ENCODE measurements at regions not wholly inside any gene's neighbourhood (a gene's known extent, or its start where the extent isn't known, plus 50 kb on each side); places are given as distances from the start of the nearest gene placed in this dataset.
A peak's percentile ranks its signal among the peaks of the same experiment; 100 is the strongest.

- intact Hi-C loops (cut with DNase I, micrococcal nuclease) = no loop called here
- no peak for DNase-seq
- ATAC-seq = no peak
Measured at GRCh38 chr1:198893141-198893540, 254.3 kb downstream of the PTPRC start.

- intact Hi-C loops (cut with DNase I, micrococcal nuclease) = no loop called here
- no peak for DNase-seq
Measured at GRCh38 chr1:198893763-198894444, 255.1 kb downstream of the PTPRC start.

GRCh38 chr1:198901266-198901665 is 262.4 kb downstream of the PTPRC start:
- ATAC-seq = no peak
- no peak for DNase-seq
- intact Hi-C loops (cut with DNase I, micrococcal nuclease) = no loop called here

More at GRCh38 chr1:198893763-198894444, 255.1 kb downstream of the PTPRC start:
- ATAC-seq = no peak

GRCh38 chr1:198902655-198903054 is 263.8 kb downstream of the PTPRC start:
- intact Hi-C loops (cut with DNase I, micrococcal nuclease) = no loop called here
- DNase-seq = no peak
- no peak for ATAC-seq

GRCh38 chr1:198903203-198903602 is 264.4 kb downstream of the PTPRC start:
- intact Hi-C loops (cut with DNase I, micrococcal nuclease) = no loop called here
- DNase-seq (no peak), ATAC-seq (no peak)

- DNase-seq (no peak), ATAC-seq (no peak)
- intact Hi-C loops (cut with DNase I, micrococcal nuclease) = no loop called here
Measured at GRCh38 chr1:198903621-198904020, 264.8 kb downstream of the PTPRC start.

GRCh38 chr1:198904321-198904720 is 265.5 kb downstream of the PTPRC start:
- ATAC-seq (no peak), DNase-seq (no peak)
- intact Hi-C loops (cut with DNase I, micrococcal nuclease) = no loop called here

- intact Hi-C loops (cut with DNase I, micrococcal nuclease) = no loop called here
- DNase-seq = no peak
- ATAC-seq = no peak
Measured at GRCh38 chr1:198906739-198907422, 268.0 kb downstream of the PTPRC start.

- intact Hi-C loops (cut with DNase I, micrococcal nuclease) = no loop called here
- no peak for ATAC-seq
- no peak for DNase-seq
Measured at GRCh38 chr1:198907423-198907746, 268.5 kb downstream of the PTPRC start.

- DNase-seq (no peak), ATAC-seq (no peak)
- intact Hi-C loops (cut with DNase I, micrococcal nuclease) = no loop called here
Measured at GRCh38 chr1:198908995-198909394, 270.2 kb downstream of the PTPRC start.

- intact Hi-C loops (cut with DNase I, micrococcal nuclease) = no loop called here
- DNase-seq (no peak), ATAC-seq (no peak)
Measured at GRCh38 chr1:198909973-198910372, 271.1 kb downstream of the PTPRC start.

GRCh38 chr1:198910816-198911215 is 272.0 kb downstream of the PTPRC start:
- DNase-seq (no peak), ATAC-seq (no peak)
- intact Hi-C loops (cut with DNase I, micrococcal nuclease) = no loop called here

GRCh38 chr1:198912046-198912445 is 273.2 kb downstream of the PTPRC start:
- ATAC-seq = no peak

GRCh38 chr1:198913667-198914066 is 274.8 kb downstream of the PTPRC start:
- DNase-seq (no peak), ATAC-seq (no peak)
- intact Hi-C loops (cut with DNase I, micrococcal nuclease) = no loop called here

More at GRCh38 chr1:198912046-198912445, 273.2 kb downstream of the PTPRC start:
- DNase-seq = no peak
- intact Hi-C loops (cut with DNase I, micrococcal nuclease) = no loop called here

GRCh38 chr1:198915327-198916231 is 276.7 kb downstream of the PTPRC start:
- no peak for ATAC-seq
- intact Hi-C loops (cut with DNase I, micrococcal nuclease) = no loop called here
- DNase-seq = no peak

GRCh38 chr1:198917226-198917625 is 278.4 kb downstream of the PTPRC start:
- ATAC-seq (no peak), DNase-seq (no peak)
- intact Hi-C loops (cut with DNase I, micrococcal nuclease) = no loop called here

- intact Hi-C loops (cut with DNase I, micrococcal nuclease) = no loop called here
- DNase-seq (no peak), ATAC-seq (no peak)
Measured at GRCh38 chr1:198918920-198919319, 280.1 kb downstream of the PTPRC start.

GRCh38 chr1:198919667-198920398 is 281.0 kb downstream of the PTPRC start:
- DNase-seq (no peak), ATAC-seq (peak; percentile 38)
- intact Hi-C loops (cut with DNase I, micrococcal nuclease) = no loop called here
